Nucleus accumbens (tissue), 56 donors: ENCODE measurements at regions not wholly inside any gene's neighbourhood (a gene's known extent, or its start where the extent isn't known, plus 50 kb on each side); places are given as distances from the start of the nearest gene placed in this dataset.

ENCODE experiments used
- DNase-seq, 56 donors: peaks; one replicate each; lab custom pipeline; 2025; lab: John Stamatoyannopoulos, UW

DNA sequence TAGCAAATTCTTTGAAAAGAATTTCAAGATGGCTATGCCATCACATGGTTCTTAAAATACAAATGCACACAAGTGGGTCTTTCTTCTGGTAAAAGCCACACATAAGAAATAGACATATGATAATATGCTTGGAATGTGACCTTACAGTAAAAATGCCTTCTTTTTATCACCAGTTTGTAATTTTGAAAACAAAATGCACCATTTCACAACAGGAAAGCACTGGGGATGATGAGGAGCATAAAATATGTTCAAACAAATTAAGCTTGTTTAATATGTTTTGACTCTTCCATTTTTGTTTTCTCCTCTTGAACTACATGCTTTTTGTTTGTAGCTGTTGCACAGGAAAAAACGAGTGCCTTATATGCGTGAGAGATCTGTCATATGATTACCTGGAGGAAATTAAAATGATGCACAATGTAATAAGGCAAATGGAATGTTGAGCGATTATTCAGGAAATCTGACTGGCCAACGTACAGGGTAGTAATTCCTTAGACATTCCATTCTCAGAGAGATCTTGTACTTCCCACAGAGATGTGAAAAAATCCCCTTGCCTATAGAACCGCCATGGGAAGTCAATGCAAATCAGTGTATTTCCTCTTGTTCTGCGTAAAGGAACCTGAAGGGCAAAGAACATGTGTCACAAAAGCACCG lies 911.6 kb downstream of the TFAP2A start:
- no peak for DNase-seq

GRCh38 chr6:9499709-9500108 lies 915.2 kb downstream of the TFAP2A start:
- DNase-seq, result no peak

DNA sequence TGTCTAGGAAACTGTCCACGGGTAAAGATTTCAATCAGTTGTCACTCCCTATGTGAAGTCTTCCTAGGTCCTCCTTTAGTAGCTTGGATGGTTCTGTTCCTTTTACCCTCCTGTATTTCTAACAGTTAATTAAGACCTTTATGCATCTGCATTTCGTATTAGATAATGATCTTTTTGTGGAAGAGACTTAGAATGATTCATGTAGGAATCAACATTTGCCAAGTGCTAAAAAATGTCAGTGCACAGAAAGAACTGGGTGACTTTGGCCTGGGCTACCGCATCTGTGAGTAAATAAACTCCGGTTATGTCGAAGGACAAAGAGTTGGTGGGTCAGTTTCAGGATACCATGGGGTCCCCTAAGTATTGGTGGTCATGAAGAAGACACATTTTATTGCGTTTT lies 918.0 kb downstream of the TFAP2A start:
- no peak for DNase-seq

DNA sequence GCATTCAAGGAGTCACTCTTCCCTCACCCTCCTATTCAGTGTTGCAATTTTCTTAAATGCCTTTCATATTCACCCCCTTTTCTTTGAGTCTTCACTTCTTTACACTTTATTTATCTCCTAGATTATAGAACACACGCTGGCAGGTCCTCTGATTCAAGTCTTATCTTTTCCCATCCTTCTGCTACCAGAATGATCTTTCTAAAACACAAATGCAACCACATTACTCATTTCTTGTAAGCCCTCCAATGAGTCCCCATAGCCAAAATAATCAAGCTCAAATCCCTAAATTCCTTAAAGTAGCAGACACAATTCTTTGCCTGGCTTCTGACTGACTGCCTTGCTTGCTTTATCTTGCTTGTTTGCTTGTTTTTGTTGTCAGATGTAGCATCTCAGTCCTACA lies 920.0 kb downstream of the TFAP2A start:
- DNase-seq, result no peak

DNA sequence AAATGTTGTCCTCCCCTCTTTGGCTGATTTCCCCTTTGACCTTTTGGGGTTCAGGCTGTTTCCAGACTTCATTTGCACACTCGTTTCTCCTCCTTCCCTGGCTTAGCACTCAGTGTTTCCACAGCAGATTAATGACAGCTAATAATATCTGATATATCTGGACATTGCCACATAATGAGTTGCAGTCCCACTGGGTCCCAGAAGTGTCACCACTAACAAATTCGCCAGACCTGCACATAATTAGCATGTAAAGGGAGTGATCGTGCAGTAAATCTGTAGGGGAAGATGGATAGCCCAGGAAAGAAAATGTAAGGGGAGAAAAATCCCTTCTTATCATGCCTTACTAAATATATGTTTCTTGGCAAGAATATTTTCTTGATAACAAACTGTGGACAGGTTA lies 922.1 kb downstream of the TFAP2A start:
- no peak for DNase-seq

- DNase-seq, result no peak
Observed at GRCh38 chr6:9487128-9487527, 927.7 kb downstream of the TFAP2A start.

GRCh38 chr6:9485992-9486391 lies 928.9 kb downstream of the TFAP2A start:
- DNase-seq, result no peak

GRCh38 chr6:9484686-9485085 lies 930.2 kb downstream of the TFAP2A start:
- DNase-seq, result no peak

- no peak for DNase-seq
Observed at GRCh38 chr6:9484091-9484490, 930.8 kb downstream of the TFAP2A start.

DNA sequence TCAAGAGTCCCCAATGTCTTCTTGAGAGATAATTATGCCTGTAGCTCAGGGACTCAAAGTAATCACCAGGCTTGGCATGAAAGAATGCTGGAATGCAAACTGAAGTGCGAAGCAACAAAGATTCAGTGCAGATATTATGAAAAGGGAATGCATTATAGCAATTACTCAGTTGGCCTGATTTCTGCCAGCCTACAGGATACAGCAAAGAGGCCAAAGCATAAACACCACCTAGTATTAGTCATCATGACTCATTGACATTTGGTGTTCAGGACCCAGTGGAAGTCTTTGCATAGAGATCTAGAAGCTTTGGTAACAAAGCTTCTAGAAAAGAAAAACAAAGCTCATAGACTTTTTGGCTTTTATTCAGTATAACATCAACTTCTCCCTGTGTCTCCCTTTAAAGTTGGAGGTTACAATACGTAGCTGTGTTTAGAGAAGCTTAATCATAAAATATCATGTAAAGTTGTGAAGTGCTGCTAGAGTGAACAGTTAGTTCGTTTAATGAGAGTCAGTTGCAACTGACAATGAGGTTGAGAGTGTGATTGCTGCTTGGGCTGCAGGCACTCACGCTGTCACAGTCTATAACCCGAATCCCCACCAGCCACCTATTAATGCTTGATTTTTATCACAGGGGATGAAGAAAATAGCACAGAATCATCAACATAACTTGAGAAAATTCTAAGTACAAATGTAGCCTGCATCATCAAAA lies 932.7 kb downstream of the TFAP2A start:
- no peak for DNase-seq

DNA sequence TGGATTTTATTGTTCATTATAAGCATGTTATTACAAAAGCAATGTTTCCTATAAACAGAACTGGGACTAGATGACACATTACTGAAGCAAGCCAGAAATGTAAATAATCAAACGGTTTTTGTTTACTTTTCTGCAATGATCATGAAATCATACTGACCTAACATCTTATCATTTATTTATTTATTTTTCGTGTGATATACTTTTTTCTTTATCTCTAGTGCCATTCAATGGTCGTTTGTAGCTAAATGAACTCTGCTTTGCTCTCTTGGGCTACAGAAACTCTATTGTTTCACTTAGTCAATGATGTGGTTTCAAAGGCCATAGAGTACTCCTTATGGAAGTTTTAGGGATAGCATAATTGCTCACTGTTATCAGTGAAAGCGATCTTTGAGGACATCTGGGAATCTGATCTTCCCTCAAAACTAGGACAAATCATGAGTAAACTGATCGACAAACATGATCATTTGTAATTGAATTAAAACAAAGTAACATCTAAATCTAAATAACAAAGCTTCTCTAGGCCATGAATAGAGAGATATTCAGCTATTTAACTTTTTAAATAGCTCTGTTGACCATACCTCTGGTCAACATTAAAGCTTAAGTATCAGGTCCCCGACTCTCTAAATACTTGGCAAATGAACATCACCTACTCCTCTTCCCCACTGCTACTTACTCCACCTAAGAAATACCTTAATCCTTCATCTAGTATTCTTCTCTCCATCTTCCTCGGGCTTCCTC lies 933.4 kb downstream of the TFAP2A start:
- no peak for DNase-seq

DNA sequence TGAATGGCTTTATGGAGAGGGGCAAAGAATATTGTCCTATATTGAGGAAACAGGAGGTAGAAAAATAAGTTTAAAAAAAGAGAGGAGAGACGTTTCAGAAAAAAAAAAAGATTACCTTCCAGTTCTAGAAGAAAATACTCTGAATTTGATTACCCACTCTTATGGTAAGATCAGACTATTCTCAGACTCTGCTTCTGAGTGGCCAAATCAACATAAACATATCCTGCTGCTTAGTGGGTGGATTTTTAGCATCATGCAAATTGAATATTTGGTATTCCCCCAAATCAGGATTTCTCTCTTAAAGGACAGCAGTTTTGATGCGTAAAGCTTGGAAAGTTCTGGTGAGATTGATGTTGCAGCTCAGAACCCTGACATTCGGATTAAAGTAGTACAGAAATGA lies 946.6 kb downstream of the TFAP2A start:
- no peak for DNase-seq

DNA sequence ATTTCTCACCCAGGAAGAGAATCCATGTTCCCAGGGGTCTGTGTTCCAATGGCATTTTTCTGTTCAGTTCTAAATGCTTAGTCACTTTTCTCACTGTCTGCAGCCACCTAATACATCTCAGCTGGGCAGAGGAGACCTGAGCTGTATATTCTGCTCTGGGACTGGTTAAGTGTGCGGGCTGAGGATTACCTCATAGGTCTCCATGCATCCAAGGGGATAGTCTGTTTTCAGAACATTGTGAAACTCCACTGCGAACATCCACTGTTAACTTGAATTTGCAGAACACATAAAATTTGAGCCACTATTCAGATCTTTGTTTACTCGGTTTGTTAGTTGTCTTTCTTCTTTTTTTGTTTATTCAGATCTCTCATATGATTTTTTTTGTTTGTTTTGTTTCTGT lies 947.1 kb downstream of the TFAP2A start:
- DNase-seq, result no peak

- DNase-seq, result no peak
Observed at GRCh38 chr6:9464583-9464982, 950.3 kb downstream of the TFAP2A start.

DNA sequence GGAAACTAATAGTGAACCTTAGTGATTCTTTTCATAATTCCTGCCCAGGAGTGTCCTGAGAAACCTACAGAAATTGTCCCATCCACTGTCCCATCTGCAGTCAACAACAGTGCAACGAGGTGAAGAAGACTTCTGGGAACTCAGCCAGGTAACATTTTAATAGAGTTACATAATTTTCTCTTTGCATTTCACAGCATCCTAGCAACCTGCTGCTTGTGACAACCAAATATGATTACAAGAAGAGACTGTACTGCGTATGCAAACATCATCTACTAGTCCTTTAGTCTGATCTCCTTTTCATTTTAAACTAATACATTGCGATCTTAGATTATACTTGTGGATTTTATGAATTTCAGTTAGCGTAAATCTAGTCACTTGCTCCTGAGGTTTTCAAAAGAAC lies 951.6 kb downstream of the TFAP2A start:
- no peak for DNase-seq

DNA sequence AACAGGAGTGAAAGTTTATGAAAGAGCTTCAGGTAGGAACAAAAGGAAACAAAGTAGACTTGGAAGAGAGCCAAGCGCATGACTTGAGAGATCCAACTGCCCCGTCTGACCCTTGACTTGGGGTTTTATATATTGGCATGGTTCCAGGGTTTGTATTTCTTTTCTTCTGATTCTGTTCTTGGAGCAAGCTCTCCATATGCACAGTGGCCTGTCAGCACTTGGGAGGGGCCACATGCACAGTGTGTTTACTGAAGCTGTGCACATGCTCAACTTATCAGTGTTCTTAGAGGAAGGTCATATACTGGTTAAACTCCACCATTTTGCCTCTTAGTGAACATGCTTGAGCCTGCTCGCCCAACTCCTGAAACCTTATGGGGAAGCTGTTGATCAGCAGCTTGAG lies 953.7 kb downstream of the TFAP2A start:
- no peak for DNase-seq

- no peak for DNase-seq
Observed at GRCh38 chr6:9458424-9458823, 956.5 kb downstream of the TFAP2A start.

DNA sequence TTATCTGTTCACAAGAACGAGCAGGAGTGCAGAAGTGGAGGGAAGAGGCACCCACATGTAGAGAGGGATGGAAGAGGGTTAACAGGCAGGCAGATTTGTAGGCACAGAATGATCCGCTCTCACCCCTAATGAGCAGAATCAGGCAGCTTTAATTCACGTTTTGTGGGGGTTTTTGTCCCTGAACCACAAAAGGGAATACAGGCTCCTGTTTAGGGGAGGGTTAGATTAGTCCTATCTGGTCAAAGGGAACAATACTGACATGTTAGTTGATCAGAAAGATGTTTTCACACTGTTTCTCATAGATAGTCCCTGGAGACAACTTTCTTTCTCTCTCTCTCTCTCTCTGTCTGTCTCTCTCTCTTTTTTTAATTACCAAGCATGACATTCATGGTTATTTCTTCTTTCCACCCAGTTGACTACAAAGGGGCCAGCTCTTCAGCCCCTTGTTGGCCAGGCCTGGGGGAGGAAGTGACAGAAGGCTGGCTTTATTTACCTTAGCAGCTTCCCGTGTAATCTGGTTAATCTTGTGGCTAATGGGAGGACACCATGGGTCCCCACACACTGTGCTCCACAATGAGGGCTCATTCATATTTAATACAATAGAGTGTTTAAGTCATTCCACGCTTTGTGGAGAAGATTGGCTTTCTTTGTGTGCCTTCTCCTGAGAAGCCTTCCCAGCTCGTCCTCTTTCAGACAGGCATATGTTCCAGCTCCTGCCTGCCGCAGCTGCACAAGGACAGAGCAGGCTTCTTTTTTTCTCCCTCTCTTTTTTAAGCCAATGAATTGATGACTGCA lies 958.8 kb downstream of the TFAP2A start:
- no peak for DNase-seq

GRCh38 chr6:9439621-9440330 lies 975.1 kb downstream of the TFAP2A start:
- no peak for DNase-seq

DNA sequence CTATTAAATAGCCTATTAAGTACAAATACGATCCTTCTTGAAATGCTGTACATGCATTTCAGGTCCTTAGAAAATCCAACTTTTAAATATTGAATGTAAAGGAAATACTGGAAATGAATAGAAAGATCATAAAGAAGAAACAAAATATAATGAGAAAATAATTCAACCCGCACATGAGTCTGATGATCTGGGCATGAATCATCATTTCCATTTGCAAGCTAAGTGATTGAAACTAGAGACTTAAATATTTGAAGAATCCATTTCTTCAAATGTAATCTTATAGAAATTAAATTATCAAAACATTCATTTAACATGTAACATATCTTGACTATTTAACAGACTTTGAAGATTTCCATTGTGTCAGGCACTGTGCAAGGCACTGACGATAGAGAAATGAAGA lies 977.0 kb downstream of the TFAP2A start:
- no peak for DNase-seq
